Vagina (tissue), 2 donors: ENCODE measurements at regions not wholly inside any gene's neighbourhood (a gene's known extent, or its start where the extent isn't known, plus 50 kb on each side); places are given as distances from the start of the nearest gene placed in this dataset.

ENCODE experiments used
- POLR2A ChIP-seq, 2 donors: fragments of 450-650 bp; IDR thresholded peaks; one replicate each; pipeline ENCODE4 v1.6.1; 2017; ENCODE audit warnings: antibody characterized with exemption in 2 of 2, mild to moderate bottlenecking in 2 of 2, moderate library complexity in 2 of 2
- POLR2AphosphoS5 ChIP-seq, 2 donors: sonication (generic); formaldehyde crosslinking; IDR thresholded peaks; one replicate each; pipeline ENCODE4 v1.9.0; 2017; ENCODE audit warnings: antibody characterized with exemption in 2 of 2, mild to moderate bottlenecking in 2 of 2, low read depth in 1 of 2; ENCODE audit not compliant: insufficient read depth in 1 of 2
- TF ChIP-seq, protein P1 (sequence below), 3 experiments: fragments of 450-650 bp in 2 of 3; fragments of 200-600 bp in 1 of 3; sonication (generic) in 1 of 3; IDR thresholded peaks; one replicate each; pipeline ENCODE4 v1.5.1; 2017 to 2019; ENCODE audit warnings: antibody characterized with exemption in 3 of 3, mild to moderate bottlenecking in 2 of 3, moderate library complexity in 2 of 3

DNA sequence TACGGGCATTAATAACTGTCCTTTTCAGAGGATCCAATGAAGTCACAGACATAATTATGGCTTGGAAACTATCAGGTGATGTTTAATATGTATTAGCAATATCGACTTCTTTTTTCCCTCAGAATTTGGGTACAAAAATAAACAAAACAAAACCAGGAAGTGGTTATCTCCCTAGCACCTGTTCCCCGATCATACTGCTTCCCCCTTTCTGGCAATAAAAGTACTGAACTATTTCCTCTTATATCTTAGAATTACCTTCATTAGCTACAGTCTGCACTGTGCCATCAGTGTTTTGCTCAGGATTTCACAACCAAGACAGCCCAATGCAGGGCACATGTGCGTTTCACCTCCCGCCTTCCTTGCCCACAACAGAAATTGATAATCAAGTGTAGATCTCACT is 216.9 kb upstream of the BTBD3 start:
- TF ChIP-seq, protein P1, sequence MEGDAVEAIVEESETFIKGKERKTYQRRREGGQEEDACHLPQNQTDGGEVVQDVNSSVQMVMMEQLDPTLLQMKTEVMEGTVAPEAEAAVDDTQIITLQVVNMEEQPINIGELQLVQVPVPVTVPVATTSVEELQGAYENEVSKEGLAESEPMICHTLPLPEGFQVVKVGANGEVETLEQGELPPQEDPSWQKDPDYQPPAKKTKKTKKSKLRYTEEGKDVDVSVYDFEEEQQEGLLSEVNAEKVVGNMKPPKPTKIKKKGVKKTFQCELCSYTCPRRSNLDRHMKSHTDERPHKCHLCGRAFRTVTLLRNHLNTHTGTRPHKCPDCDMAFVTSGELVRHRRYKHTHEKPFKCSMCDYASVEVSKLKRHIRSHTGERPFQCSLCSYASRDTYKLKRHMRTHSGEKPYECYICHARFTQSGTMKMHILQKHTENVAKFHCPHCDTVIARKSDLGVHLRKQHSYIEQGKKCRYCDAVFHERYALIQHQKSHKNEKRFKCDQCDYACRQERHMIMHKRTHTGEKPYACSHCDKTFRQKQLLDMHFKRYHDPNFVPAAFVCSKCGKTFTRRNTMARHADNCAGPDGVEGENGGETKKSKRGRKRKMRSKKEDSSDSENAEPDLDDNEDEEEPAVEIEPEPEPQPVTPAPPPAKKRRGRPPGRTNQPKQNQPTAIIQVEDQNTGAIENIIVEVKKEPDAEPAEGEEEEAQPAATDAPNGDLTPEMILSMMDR (IDR thresholded peaks at IDR 0.05) = no peak
- TF ChIP-seq POLR2A (IDR thresholded peaks at IDR 0.05) (no peak), POLR2AphosphoS5 (IDR thresholded peaks at IDR 0.05; ENCODE audit: insufficient read depth in 1 of 2, low read depth in 1 of 2) (no peak)
